ENCODE measurements at regions not wholly inside any gene's neighbourhood (a gene's known extent, or its start where the extent isn't known, plus 50 kb on each side); places are given as distances from the start of the nearest gene placed in this dataset.

DNA sequence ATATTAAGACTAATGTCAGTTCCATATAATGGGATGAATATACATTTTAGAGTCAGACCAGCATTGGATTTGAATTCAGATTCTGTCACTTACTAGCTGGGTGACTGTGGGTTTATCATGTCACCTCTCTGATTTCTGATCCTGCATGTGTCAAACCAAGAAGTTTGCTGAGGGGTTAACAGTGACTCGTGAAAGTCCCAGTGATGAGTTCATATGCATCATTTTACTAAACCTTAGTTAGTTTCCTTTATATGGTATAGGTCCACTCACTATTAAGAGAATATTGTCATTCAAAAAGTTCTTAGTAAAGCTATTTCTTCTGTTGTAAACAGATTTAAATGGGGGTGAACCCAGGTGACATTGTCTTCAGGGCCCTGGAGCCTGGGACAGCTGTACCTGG lies 102.3 kb downstream of the ZNF621 start:
- Mint-ChIP-seq H3K4me3 (ENCODE audit: low read depth, unreplicated experiment) (no peak overlapping the region), H3K4me1 (ENCODE audit: low read depth, unreplicated experiment) (no peaks in the 10 kb centered on the region), H3K27me3 (ENCODE audit: unreplicated experiment) (no peaks in the 10 kb centered on the region), H3K36me3 (ENCODE audit: insufficient read depth, unreplicated experiment) (no peaks in the 10 kb centered on the region), H3K9me3 (ENCODE audit: low read depth, unreplicated experiment) (peaks cover 6% of the 10 kb centered on the region), H3K27ac (ENCODE audit: unreplicated experiment) (no peak overlapping the region)
- TF ChIP-seq, protein P1, sequence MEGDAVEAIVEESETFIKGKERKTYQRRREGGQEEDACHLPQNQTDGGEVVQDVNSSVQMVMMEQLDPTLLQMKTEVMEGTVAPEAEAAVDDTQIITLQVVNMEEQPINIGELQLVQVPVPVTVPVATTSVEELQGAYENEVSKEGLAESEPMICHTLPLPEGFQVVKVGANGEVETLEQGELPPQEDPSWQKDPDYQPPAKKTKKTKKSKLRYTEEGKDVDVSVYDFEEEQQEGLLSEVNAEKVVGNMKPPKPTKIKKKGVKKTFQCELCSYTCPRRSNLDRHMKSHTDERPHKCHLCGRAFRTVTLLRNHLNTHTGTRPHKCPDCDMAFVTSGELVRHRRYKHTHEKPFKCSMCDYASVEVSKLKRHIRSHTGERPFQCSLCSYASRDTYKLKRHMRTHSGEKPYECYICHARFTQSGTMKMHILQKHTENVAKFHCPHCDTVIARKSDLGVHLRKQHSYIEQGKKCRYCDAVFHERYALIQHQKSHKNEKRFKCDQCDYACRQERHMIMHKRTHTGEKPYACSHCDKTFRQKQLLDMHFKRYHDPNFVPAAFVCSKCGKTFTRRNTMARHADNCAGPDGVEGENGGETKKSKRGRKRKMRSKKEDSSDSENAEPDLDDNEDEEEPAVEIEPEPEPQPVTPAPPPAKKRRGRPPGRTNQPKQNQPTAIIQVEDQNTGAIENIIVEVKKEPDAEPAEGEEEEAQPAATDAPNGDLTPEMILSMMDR (IDR thresholded peaks at IDR 0.05; ENCODE audit: unreplicated experiment), result no peak
- CTCF ChIA-PET, result no interaction called here
- no TSS peak for BruUV-seq (replicated peaks)
- intact Hi-C loops (cut with micrococcal nuclease; ENCODE audit: unreplicated experiment), result no loop called here
- no peak for DNase-seq

DNA sequence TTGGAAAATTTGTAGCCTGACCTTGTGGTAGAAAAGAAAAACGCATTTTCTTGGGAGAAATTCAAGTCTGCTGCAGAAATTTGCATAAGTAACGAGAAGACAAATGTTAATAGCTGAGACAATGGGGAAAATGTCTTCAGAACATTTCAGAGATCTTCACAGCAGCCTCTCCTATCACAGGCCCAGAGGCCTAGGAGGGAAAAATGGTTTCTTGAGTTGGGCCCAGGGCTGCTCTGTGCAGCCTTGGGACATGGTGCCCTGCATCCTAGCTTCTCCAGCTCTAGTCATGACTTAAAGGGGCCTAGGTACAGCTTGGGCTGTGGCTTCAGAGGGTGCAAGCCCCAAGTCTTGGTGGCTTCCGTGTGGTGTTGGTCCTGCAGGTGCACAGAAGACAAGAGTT lies 104.2 kb downstream of the ZNF621 start:
- DNase-seq, result no peak
- CTCF ChIA-PET, result no interaction called here
- Mint-ChIP-seq H3K4me3 (ENCODE audit: low read depth, unreplicated experiment) (no peak overlapping the region), H3K27me3 (ENCODE audit: unreplicated experiment) (no peaks in the 10 kb centered on the region), H3K36me3 (ENCODE audit: insufficient read depth, unreplicated experiment) (no peaks in the 10 kb centered on the region), H3K27ac (ENCODE audit: unreplicated experiment) (no peak overlapping the region), H3K9me3 (ENCODE audit: low read depth, unreplicated experiment) (peaks cover 4% of the 10 kb centered on the region), H3K4me1 (ENCODE audit: low read depth, unreplicated experiment) (no peaks in the 10 kb centered on the region)
- intact Hi-C loops (cut with micrococcal nuclease; ENCODE audit: unreplicated experiment), result no loop called here
- BruUV-seq (replicated peaks), result no TSS peak
- TF ChIP-seq, protein P1 (IDR thresholded peaks at IDR 0.05; ENCODE audit: unreplicated experiment), result no peak

DNA sequence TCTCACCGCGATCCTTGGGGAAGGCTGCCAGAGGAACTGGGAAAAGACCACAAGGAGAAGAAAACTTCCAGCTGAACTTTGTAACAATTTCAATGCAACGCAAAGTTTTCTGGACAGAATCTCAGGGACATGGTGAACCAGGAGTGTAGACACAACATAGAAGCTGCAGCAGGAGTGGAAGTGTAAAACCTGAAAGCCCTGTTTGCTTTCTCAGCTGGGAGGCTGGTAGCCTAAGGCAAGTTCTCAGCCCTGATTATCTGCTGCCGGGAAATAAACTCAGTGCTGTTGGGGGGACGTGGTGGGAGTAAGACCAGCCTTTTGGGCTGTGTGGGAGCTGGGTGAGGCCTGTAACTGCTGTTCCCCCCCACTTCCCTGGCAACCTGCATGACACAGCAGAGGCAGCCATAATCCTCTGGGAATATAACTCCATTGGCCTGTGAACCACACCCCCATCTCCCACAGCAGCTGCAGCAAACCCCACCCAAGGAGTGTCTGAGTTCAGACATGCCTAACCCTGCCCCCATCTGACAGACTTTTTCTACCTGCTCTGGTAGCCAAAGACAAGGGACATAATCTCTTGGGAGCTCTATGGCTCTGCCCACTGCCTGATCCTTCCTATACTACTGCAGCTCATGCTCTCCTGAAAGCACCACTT lies 106.7 kb downstream of the ZNF621 start:
- intact Hi-C loops (cut with micrococcal nuclease; ENCODE audit: unreplicated experiment), result no loop called here
- Mint-ChIP-seq H3K27me3 (ENCODE audit: unreplicated experiment) (no peaks in the 10 kb centered on the region), H3K4me1 (ENCODE audit: low read depth, unreplicated experiment) (no peaks in the 10 kb centered on the region), H3K4me3 (ENCODE audit: low read depth, unreplicated experiment) (no peak overlapping the region), H3K9me3 (ENCODE audit: low read depth, unreplicated experiment) (peaks cover 4% of the 10 kb centered on the region), H3K27ac (ENCODE audit: unreplicated experiment) (no peak overlapping the region), H3K36me3 (ENCODE audit: insufficient read depth, unreplicated experiment) (no peaks in the 10 kb centered on the region)
- BruUV-seq (replicated peaks), result no TSS peak
- TF ChIP-seq, protein P1 (IDR thresholded peaks at IDR 0.05; ENCODE audit: unreplicated experiment), result no peak
- no peak for DNase-seq
- CTCF ChIA-PET, result no interaction called here

DNA sequence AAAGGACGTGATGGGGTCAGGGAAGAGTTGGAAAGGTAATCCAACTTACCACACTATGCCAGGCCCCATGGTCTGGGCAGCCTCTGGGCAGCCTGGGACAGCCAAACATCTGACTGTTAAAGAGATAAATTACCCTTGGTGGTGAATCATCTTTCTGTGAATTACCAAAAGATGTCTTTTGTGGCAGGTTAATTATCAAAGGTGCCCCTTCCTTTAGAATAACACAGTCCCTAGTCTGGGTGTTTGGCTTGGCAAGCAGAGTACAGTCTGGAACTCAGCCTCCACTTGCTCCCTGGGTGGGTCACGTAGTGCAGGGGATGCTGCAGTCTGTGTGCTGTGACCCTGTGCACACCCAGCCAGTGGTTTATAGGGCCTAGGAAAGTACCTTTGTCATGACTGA lies 113.1 kb downstream of the ZNF621 start:
- no peak for DNase-seq
- no TSS peak for BruUV-seq (replicated peaks)
- CTCF ChIA-PET, result no interaction called here

More for the DNA sequence above, 113.1 kb downstream of the ZNF621 start:
- intact Hi-C loops (cut with micrococcal nuclease; ENCODE audit: unreplicated experiment), result no loop called here
- H3K4me3 Mint-ChIP-seq (ENCODE audit: low read depth, unreplicated experiment), result no peak overlapping the region
- no peaks in the 10 kb centered on the region for H3K36me3 Mint-ChIP-seq (ENCODE audit: insufficient read depth, unreplicated experiment)
- H3K4me1 Mint-ChIP-seq (ENCODE audit: low read depth, unreplicated experiment), result no peaks in the 10 kb centered on the region
- no peaks in the 10 kb centered on the region for H3K9me3 Mint-ChIP-seq (ENCODE audit: low read depth, unreplicated experiment)
- H3K27me3 Mint-ChIP-seq (ENCODE audit: unreplicated experiment), result no peaks in the 10 kb centered on the region
- H3K27ac Mint-ChIP-seq (ENCODE audit: unreplicated experiment), result no peak overlapping the region
- TF ChIP-seq, protein P1 (IDR thresholded peaks at IDR 0.05; ENCODE audit: unreplicated experiment), result no peak

All from Calu3 (cell line).